NCI-H345 treated with DMSO at 0.1 percent for 48 hours (cell line): ENCODE measurements at regions not wholly inside any gene's neighbourhood (a gene's known extent, or its start where the extent isn't known, plus 50 kb on each side); places are given as distances from the start of the nearest gene placed in this dataset.
"Not testable (repeated sequence)": the region's sequence is repeated elsewhere in the genome, so short reads cannot be mapped to it uniquely, and the experiment has no call there.

Experiments used
- DNase-seq: peaks from one replicate; lab custom pipeline; 2025; ENCODE audit not compliant: unreplicated experiment; lab: John Stamatoyannopoulos, UW

DNA sequence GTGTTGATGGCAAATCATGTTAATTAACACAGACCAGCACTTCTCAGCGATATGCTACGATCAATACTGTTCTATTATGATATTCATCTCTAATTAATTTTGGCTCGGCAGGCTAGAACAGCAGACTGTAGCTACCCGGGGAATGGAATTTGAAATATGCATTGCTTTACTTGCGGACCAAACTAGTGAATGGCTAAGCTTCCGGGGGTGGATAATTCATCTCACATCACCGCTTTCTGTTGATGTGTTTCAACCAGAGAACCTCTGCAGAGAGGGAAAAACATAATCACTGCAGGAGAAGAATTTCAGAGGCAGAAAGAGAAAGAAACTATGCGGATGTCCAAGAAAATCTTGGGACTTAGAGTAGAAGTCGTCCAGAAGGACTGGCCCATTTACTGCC, 490.9 kb downstream of the STK39 start:
- DNase-seq, result no peak

GRCh38 chr2:167753142-167753541, 494.3 kb downstream of the STK39 start:
- no peak for DNase-seq

DNA sequence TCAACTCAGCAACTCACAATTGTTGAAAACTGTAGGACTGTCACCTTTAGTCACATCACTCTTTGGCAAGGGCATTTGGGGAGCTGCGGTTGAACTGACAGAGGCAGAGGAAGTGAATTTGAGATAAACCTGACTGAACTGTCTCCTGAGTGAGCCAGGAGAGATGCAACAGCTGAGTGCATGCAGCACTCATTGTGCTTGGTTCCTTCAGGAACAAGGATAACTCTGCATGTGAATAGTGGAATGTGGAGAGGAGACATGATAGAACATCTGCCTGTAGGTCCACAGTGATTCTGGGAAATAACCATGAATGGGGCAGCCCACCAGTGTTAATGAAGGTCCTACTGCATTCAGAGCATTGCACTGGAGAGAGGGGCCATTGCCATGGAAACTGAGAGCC, 494.7 kb downstream of the STK39 start:
- no peak for DNase-seq

DNA sequence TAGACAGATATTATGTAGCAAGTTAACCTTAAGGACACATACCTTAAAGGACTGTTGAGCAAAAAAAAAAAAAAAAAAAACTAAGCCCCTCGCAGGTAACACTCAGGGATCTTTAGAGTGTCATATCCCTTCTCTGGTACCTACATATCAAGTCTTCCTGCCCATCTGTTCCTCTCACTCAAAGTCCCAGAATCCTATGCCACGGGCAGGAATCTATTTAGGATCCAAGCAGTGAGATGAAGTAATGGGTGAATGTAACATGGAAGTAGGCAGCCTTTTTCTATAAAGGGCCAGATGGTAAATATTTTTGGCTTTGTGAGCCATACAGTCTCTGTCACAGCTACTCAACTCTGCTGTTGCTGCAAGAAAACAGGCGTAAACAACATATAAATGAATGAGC, 496.7 kb downstream of the STK39 start:
- DNase-seq, result no peak

GRCh38 chr2:167749660-167750059, 497.7 kb downstream of the STK39 start:
- DNase-seq, result no peak

- DNase-seq, result no peak
These were observed 498.4 kb downstream of the STK39 start for GRCh38 chr2:167749016-167749415.

DNA sequence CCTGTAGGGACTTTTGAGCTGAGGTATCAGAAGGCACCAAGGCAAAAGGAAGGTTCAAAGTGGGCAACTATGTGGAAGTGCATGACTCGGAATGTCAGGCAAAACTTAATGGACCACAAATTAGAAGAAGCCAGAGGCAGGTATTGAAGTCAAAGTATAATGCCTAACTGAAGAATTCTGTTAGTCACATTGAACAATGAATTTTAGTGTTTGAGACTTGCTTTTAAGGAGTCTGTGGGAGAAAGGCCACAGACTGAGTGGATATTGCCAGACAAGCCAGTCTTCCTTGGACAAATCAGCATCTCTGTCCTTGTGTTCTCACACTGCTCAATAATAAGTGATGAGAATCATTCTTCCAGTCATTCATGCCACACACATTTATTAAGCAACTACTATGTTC, 498.9 kb downstream of the STK39 start:
- no peak for DNase-seq

- no peak for DNase-seq
These were observed 501.7 kb downstream of the STK39 start for GRCh38 chr2:167745667-167746066.

GRCh38 chr2:167739921-167740320, 507.5 kb downstream of the STK39 start:
- not testable (repeated sequence) for DNase-seq

GRCh38 chr2:167733747-167734146, 513.6 kb downstream of the STK39 start:
- no peak for DNase-seq

GRCh38 chr2:167732326-167732725, 515.1 kb downstream of the STK39 start:
- no peak for DNase-seq

- DNase-seq, result peak; percentile 29
These were observed 517.5 kb downstream of the STK39 start for GRCh38 chr2:167729911-167730310.

GRCh38 chr2:167726788-167727187, 520.6 kb downstream of the STK39 start:
- DNase-seq, result no peak

DNA sequence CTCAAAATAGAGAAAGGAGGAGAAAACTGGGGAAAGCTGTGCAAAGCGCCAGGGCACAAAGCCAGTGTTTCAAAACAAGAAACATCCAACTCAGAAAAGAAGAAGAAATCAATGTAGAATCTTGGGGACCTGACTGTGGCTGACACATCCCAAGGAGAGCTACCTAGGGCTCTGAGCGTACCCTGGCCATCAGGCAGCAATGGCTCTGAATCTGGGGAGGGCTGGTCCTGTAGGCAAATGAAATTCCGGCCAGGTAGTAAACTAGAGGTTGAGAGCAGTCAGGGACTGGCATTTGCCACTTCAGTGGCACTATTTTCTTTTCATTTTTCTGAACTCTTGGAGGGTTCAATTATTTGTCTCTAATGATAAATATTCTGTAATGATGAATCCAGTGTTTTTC, 525.8 kb downstream of the STK39 start:
- no peak for DNase-seq

- no peak for DNase-seq
These were observed 528.0 kb downstream of the STK39 start for GRCh38 chr2:167719410-167719809.

- DNase-seq, result no peak
These were observed 528.8 kb downstream of the STK39 start for GRCh38 chr2:167718560-167718959.

GRCh38 chr2:167715932-167716331, 531.5 kb downstream of the STK39 start:
- DNase-seq, result no peak

DNA sequence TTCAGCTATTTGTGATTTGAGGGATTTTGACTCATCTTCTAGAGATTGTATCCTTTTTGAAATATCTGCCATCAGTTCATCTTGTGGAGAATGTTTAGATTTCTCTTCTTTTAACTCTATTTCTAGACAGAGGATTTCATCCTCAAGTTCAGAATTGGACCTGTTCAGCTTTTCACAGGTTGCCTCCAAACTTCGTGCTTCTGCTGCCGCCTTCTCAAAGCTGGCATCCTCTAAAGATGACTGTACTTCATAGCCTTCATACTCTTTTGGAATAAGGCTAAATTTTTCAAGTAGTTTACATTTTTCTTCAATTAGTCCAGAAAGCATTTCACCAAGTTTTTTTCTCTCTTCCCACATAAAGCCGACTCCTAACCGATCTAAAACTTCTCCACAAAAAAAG, 531.9 kb downstream of the STK39 start:
- not testable (repeated sequence) for DNase-seq

GRCh38 chr2:167712275-167712674, 535.1 kb downstream of the STK39 start:
- DNase-seq, result no peak

GRCh38 chr2:167708998-167709397, 538.4 kb downstream of the STK39 start:
- DNase-seq, result peak; percentile 58

- no peak for DNase-seq
These were observed 540.6 kb downstream of the STK39 start for GRCh38 chr2:167706800-167707199.

GRCh38 chr2:167703441-167703840, 544.0 kb downstream of the STK39 start:
- no peak for DNase-seq

GRCh38 chr2:167702227-167702626, 545.2 kb downstream of the STK39 start:
- DNase-seq, result no peak

GRCh38 chr2:167701651-167702050, 545.7 kb downstream of the STK39 start:
- no peak for DNase-seq
